ENCODE measurements at regions not wholly inside any gene's neighbourhood (a gene's known extent, or its start where the extent isn't known, plus 50 kb on each side); places are given as distances from the start of the nearest gene placed in this dataset.

DNA sequence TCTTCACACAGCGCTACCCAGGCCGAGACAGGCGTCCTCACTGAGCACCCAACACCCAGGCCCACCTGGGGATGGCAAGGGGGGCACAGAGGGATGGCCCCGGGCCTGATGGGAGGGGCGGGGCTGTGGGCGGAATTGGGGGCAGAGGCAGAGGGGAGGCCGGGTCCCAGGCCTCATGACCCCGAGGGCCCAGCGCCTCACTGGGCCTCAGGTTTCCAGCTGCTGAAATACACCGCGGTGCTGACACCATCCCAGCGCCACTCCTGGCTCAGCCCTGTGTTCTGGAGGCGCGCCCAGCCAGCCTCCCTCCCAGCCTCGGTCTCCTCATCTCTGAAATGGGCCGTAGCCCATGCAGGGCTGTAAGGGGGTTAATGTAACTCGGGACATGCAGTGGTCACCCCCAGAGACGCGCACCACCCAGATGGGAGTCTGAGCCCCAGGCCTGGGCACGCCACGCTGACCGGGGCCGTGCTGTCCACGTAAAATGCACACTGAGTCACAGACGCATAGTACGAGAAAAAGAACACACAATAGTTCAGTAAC is 82.3 kb downstream of the UNCX start:
- DNase-seq (ENCODE audit: low read depth) = no peak
- FAIRE-seq = no peak
- TF ChIP-seq, protein P1, sequence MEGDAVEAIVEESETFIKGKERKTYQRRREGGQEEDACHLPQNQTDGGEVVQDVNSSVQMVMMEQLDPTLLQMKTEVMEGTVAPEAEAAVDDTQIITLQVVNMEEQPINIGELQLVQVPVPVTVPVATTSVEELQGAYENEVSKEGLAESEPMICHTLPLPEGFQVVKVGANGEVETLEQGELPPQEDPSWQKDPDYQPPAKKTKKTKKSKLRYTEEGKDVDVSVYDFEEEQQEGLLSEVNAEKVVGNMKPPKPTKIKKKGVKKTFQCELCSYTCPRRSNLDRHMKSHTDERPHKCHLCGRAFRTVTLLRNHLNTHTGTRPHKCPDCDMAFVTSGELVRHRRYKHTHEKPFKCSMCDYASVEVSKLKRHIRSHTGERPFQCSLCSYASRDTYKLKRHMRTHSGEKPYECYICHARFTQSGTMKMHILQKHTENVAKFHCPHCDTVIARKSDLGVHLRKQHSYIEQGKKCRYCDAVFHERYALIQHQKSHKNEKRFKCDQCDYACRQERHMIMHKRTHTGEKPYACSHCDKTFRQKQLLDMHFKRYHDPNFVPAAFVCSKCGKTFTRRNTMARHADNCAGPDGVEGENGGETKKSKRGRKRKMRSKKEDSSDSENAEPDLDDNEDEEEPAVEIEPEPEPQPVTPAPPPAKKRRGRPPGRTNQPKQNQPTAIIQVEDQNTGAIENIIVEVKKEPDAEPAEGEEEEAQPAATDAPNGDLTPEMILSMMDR (IDR thresholded peaks at IDR 0.05; ENCODE audit: insufficient read depth, low read length, severe bottlenecking) = no peak
- H3K36me3 ChIP-seq (ENCODE audit: control insufficient read depth, insufficient read depth, low read length) = no peaks in the 10 kb centered on the region
- H3K27me3 ChIP-seq (ENCODE audit: control insufficient read depth, insufficient read depth, low read length) = no peaks in the 10 kb centered on the region
- H3K4me3 ChIP-seq (ENCODE audit: low read depth, low read length) = no peak overlapping the region

DNA sequence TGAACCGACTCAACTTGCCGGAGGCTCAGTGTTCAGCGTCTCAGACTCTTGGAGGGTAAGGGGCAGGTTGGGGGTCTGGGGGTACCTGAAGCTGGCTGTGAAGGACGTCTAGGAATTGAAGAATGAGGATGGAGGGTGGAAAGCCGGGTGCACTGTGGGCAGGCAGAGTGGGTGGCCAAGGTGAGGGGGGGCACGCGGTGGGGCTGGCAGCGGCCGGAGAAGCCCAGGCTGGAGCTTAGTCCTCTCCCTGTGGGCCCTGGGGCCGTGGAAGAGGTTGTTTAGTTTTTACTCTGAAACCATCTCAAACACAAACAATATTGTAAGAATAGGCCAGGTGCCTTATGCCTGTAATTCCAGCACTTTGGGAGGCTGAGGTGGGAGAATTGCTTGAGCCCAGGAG is 83.4 kb downstream of the UNCX start:
- H3K27me3 ChIP-seq (ENCODE audit: control insufficient read depth, insufficient read depth, low read length) = no peaks in the 10 kb centered on the region
- FAIRE-seq (no peak), DNase-seq (ENCODE audit: low read depth) (no peak)
- TF ChIP-seq, protein P1 (IDR thresholded peaks at IDR 0.05; ENCODE audit: insufficient read depth, low read length, severe bottlenecking) = no peak
- no peak overlapping the region for H3K4me3 ChIP-seq (ENCODE audit: low read depth, low read length)
- no peaks in the 10 kb centered on the region for H3K36me3 ChIP-seq (ENCODE audit: control insufficient read depth, insufficient read depth, low read length)

DNA sequence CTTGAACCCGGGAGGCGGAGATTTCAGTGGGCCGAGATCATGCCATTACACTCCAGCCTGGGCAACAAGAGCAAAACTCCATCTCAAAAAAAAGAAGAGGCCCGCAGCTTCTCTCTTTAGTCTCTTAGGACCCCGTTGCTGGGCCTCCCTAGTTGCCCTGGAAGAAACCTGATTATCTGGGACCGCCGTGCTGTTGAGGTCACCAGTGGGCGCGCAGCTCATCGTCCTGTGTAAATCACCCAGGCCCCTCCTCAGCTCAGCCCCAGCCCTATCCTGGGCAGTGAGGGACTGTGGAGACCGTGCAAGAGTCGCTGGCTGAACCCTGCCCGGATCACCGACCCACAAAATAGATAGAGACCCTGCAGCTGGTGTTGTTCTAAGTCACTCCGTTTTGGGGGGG is 85.0 kb downstream of the UNCX start:
- TF ChIP-seq, protein P1 (IDR thresholded peaks at IDR 0.05; ENCODE audit: insufficient read depth, low read length, severe bottlenecking) = no peak
- no peak overlapping the region for H3K4me3 ChIP-seq (ENCODE audit: low read depth, low read length)
- DNase-seq (ENCODE audit: low read depth) = no peak
- H3K27me3 ChIP-seq (ENCODE audit: control insufficient read depth, insufficient read depth, low read length) = no peaks in the 10 kb centered on the region
- FAIRE-seq = no peak
- H3K36me3 ChIP-seq (ENCODE audit: control insufficient read depth, insufficient read depth, low read length) = no peaks in the 10 kb centered on the region

DNA sequence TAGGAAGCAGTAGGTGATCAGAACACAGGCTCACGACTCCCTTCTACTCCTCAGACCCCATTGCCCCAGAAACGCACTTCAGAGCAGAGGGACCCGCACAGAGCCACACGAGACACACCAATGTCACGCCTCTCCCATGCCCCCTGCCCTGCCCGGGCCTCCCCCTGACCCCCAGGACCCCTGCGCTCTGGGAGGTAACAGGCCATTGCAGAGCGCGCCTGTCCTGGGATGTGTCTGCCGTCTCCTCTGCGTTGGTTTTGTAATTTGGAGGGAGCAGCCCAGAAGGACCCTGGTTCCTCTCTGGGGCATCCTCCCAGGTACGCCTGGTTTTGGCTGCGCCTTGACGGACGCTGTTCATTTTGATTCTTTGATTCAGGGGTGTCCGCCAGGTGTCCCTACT is 85.4 kb downstream of the UNCX start:
- H3K4me3 ChIP-seq (ENCODE audit: low read depth, low read length) = no peak overlapping the region
- no peak for FAIRE-seq
- DNase-seq (ENCODE audit: low read depth) = no peak
- no peaks in the 10 kb centered on the region for H3K27me3 ChIP-seq (ENCODE audit: control insufficient read depth, insufficient read depth, low read length)
- H3K36me3 ChIP-seq (ENCODE audit: control insufficient read depth, insufficient read depth, low read length) = no peaks in the 10 kb centered on the region
- TF ChIP-seq, protein P1 (IDR thresholded peaks at IDR 0.05; ENCODE audit: insufficient read depth, low read length, severe bottlenecking) = no peak

DNA sequence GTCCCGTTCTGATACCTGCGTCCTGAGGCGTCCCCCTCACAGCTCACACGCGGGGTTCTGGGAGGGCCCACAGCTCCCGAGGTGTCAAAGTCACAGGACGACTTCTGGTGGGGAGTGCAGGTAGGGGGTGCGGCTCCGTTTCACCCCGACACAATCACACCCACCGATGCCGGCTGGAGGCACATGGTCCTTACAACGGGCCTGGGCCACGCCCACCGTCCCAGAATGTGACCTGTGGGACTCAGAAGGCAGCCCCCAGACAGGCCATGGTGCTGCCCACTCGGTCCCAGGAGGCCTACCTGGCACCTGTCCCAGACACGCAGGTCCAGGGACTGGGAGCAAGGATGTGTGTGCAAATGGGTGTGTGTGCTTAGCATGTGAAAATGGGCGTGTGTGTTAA is 86.0 kb downstream of the UNCX start:
- H3K27me3 ChIP-seq (ENCODE audit: control insufficient read depth, insufficient read depth, low read length) = no peaks in the 10 kb centered on the region

More for the DNA sequence above, 86.0 kb downstream of the UNCX start:
- no peak for FAIRE-seq
- TF ChIP-seq, protein P1 (IDR thresholded peaks at IDR 0.05; ENCODE audit: insufficient read depth, low read length, severe bottlenecking) = no peak
- Histone ChIP-seq H3K36me3 (ENCODE audit: control insufficient read depth, insufficient read depth, low read length) (no peaks in the 10 kb centered on the region), H3K4me3 (ENCODE audit: low read depth, low read length) (no peak overlapping the region)
- no peak for DNase-seq (ENCODE audit: low read depth)

Measured in bronchial epithelial cell (primary cell).